Stimulated activated naive B cell treated with anti-CD40 and anti-IgM and Interleukin-4, amounts not matched to agents 10 μg/mL and 1 μg/mL and 100 μg/mL, for 72 hours (primary cell): ENCODE measurements at regions not wholly inside any gene's neighbourhood (a gene's known extent, or its start where the extent isn't known, plus 50 kb on each side); places are given as distances from the start of the nearest gene placed in this dataset.

Experiments
- ATAC-seq, 2 donors: fragments of 150-1000 bp; cut with Tn5 transposase; replicated peaks; 2 replicates each; pipeline ENCODE4 v1.10.0; 2021; ENCODE audit warnings: moderate library complexity in 1 of 2
- DNase-seq: peaks from one replicate; pipeline ENCODE4 v3.0.0; 2021
- H3K27ac Mint-ChIP-seq: one replicate; pipeline ENCODE4 v1.8.0; 2022; ENCODE audit warnings: mild to moderate bottlenecking, mixed read lengths
- H3K27me3 Mint-ChIP-seq, 2 donors: one replicate each; pipeline ENCODE4 v1.8.0; 2022; ENCODE audit warnings: mixed read lengths in 2 of 2
- H3K36me3 Mint-ChIP-seq, 2 donors: one replicate each; pipeline ENCODE4 v1.8.0; 2022; ENCODE audit warnings: mixed read lengths in 2 of 2, mild to moderate bottlenecking in 1 of 2
- H3K4me1 Mint-ChIP-seq, 2 donors: one replicate each; pipeline ENCODE4 v1.8.0; 2022; ENCODE audit warnings: mixed read lengths in 2 of 2, mild to moderate bottlenecking in 1 of 2
- H3K4me3 Mint-ChIP-seq, 2 donors: one replicate each; pipeline ENCODE4 v1.8.0; 2022; ENCODE audit warnings: mild to moderate bottlenecking in 2 of 2, mixed read lengths in 2 of 2, moderate library complexity in 1 of 2
- H3K9me3 Mint-ChIP-seq, 2 donors: one replicate each; pipeline ENCODE4 v1.8.0; 2022; ENCODE audit warnings: mixed read lengths in 2 of 2, mild to moderate bottlenecking in 1 of 2

DNA sequence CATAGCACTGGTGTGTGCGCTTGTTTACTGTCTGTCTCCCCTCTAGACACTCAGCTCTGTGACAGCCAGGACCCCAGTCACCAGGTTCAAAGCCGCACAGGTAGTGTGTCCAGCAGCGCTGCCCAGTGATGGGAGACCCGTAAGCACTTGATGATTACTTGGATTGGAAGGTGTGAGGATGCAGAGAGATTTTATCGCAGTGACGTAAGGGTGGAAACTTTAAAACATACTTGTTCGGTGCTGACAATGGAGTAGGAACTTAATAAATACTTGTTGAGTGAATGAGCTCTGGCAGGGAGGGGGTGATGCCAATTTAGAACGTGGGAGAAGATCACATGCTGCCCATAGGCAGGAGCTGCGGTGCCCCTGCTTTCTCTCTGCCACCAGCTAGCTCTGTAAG is 99.2 kb upstream of the PITX1 start:
- ATAC-seq (no peak), DNase-seq (no peak)
- no peak overlapping the region for H3K27ac Mint-ChIP-seq
- H3K4me1 Mint-ChIP-seq = no peaks in the 10 kb centered on the region
- H3K4me3 Mint-ChIP-seq = no peak overlapping the region
- peaks cover 37 to 51% of the 10 kb centered on the region in 2 donors for H3K27me3 Mint-ChIP-seq
- H3K36me3 Mint-ChIP-seq = peaks cover 0 to 3% of the 10 kb centered on the region in 2 donors
- no peaks in the 10 kb centered on the region for H3K9me3 Mint-ChIP-seq

DNA sequence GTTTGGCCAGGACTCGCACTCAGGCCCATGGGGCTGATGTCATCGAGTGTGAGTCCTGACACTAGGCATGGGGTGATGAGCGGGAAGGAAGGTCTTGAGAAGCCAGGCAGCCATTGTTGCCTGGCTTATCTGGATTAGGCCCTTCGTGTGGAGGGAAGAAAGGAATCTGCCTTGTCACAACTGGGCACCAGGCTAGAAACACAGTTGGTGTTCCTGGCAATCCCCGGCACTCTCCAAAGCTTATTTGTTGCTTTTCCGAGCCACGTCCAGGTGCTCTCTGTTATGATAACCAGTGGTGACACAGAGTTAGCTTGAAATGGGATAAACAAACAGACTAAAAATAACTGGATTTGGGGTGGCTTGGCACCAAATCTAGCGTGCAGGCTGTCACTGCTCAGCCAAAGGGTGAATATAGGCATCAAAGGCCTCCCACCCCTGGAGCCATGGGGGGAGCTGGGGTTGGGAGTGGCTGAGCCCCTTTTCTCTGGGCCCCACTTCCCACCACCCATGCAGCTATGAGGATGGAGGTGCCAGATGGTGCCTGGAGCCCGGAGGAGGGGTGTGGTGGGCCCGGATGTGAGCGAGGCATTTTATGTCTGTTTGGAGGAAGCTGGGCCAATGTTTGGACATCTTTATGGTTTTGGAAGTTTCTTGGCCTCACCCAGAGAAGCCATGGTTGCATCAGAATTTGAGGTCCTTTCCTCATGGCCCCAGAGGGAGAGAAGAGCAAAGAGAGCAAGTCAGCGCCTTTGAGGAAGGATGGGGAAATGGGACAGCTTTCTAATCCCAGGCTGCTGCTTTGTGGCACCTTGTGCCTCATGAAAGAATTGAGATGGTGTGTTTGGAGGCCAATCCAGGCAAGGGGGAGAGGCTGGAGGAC is 98.0 kb upstream of the PITX1 start:
- Mint-ChIP-seq H3K9me3 (no peaks in the 10 kb centered on the region), H3K27ac (no peak overlapping the region), H3K36me3 (peaks cover 0 to 3% of the 10 kb centered on the region in 2 donors), H3K27me3 (peaks cover 34 to 49% of the 10 kb centered on the region in 2 donors), H3K4me1 (no peaks in the 10 kb centered on the region), H3K4me3 (no peak overlapping the region)
- ATAC-seq = no peak
- no peak for DNase-seq

DNA sequence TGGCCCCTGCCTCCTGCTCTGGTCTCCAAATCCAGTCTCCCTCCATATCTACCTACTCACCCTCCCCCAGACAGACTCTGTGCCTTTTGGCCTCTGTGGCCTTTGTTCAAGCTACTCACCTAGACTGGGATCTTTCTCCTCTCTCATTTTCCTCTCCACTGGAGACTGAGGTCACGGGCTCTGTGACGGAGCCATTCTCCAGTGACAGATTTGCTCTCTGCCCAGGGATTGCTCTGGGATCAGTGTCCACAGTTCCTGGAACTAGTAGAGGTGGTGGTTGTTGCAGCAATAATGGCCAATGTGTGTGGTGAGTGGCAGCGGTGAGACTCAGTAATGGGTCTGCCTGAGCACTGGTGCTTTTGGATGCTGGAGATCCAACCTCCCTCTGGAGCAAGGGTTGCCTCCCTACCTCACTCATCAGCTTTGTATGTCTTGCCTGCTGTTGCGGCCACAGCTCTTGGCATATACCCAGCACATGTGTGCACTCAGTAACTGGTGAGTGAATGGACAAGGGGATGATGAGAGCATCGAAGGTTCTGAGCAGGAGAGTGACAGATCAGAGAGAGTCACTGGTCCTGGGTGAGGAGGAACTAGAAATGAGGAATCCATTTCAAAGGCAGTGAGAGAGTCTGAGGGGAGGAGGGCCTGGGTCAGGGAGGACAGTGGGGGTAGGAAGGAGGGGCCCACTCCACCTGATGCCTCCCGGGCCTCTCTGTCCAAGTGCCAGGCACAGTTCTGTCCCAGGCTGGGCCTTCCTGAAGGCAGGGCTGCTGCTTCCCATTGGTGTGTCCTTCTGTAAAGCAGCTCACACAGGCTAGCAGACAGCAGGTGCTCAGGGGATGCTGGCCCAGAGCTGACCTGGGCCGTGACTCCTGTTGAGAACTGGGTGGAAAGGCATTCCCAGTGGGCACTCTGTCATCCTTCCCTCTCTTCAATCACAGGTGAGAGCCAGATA is 96.5 kb upstream of the PITX1 start:
- peaks cover 0 to under 1% of the 10 kb centered on the region in 2 donors for H3K36me3 Mint-ChIP-seq
- H3K27me3 Mint-ChIP-seq = peaks cover 30 to 50% of the 10 kb centered on the region in 2 donors
- no peak for DNase-seq
- no peaks in the 10 kb centered on the region for H3K4me1 Mint-ChIP-seq
- H3K4me3 Mint-ChIP-seq = no peak overlapping the region
- no peak for ATAC-seq
- H3K27ac Mint-ChIP-seq = no peak overlapping the region
- no peaks in the 10 kb centered on the region for H3K9me3 Mint-ChIP-seq

DNA sequence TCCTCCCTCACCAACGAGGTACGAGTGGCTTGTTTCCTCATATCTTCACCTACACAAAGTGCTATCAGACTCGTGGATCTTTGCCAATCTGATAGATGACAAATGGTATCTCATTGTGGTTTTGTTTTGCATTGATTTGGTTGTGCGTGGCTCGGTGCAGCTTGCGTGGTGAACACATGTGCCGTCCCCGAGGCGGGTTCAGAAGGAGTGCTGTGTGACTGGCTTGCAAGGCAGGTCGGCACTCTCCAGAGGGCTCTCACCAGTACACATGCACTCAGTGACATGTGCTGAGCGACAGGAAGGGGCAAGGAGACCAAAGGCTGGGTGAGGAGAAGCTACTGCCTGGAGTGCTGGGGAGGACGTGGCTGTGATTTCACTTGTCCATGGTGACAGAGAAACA is 95.3 kb upstream of the PITX1 start:
- DNase-seq (no peak), ATAC-seq (no peak)
- Mint-ChIP-seq H3K9me3 (no peaks in the 10 kb centered on the region), H3K36me3 (no peaks in the 10 kb centered on the region), H3K4me3 (no peak overlapping the region), H3K27ac (no peak overlapping the region), H3K4me1 (no peaks in the 10 kb centered on the region), H3K27me3 (peaks cover 27 to 48% of the 10 kb centered on the region in 2 donors)

DNA sequence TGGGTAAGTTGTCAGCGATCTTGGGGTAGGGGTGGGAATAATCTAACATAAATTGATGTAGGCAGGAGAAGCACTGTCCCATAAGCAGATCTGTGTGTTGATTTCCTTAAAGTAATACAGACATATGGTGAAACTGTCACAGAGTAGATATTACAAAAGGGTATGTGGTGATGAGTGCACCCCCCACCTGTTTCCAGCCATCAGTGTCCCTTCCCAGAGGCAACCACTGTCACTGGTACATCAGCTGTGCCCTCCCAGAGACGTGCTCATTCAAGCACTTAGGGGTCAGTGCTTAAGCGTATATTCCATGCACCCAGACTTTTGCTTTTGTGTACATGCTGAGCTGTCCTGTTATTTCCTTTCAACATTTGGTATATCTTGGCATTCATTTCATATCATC is 94.3 kb upstream of the PITX1 start:
- Mint-ChIP-seq H3K27ac (no peak overlapping the region), H3K36me3 (no peaks in the 10 kb centered on the region), H3K4me1 (no peaks in the 10 kb centered on the region), H3K27me3 (peaks cover 20 to 47% of the 10 kb centered on the region in 2 donors), H3K9me3 (no peaks in the 10 kb centered on the region), H3K4me3 (no peak overlapping the region)
- ATAC-seq (no peak), DNase-seq (no peak)

DNA sequence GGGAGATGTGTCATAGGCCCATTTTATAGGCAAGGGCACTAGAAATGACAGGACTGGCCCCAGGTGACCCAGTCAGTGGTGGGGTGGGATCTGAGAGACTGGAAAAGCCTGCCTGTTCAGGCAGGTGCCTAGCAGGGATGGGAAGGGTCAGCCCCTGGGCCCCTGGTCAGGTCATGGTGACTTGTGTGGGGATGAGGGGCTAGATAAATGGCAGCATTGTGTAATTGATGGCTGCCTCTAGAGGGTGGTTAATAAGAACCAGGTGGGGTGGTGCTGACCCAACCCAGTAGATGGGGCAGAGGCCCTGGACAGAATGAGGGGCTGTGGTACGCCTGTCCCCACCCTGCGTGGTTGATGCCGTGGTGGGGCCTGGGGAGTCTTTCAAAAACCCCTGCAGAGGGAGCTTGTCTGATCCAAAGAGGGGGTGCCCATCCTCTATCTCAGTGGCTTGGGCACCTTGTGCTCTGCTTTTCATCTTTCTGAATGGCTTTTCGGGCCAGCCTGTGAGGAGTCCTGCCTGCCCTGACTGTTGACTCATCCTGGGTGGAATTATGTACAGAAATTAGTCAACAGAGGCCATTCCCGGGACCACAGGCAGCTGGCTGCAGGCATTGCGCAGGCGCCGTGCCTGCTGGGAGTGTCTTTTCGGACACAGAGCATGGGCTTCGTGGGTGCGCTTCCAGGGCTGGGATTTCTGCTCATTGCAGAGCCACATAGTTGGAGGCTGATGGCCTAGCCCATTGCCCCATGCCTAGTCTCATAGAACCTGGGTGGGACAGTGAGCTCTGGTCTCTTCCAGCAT is 93.6 kb upstream of the PITX1 start:
- no peak overlapping the region for H3K27ac Mint-ChIP-seq
- H3K4me3 Mint-ChIP-seq = no peak overlapping the region
- H3K36me3 Mint-ChIP-seq = no peaks in the 10 kb centered on the region
- no peaks in the 10 kb centered on the region for H3K4me1 Mint-ChIP-seq
- DNase-seq = no peak
- no peak for ATAC-seq
- H3K27me3 Mint-ChIP-seq = peaks cover 15 to 41% of the 10 kb centered on the region in 2 donors
- no peaks in the 10 kb centered on the region for H3K9me3 Mint-ChIP-seq

DNA sequence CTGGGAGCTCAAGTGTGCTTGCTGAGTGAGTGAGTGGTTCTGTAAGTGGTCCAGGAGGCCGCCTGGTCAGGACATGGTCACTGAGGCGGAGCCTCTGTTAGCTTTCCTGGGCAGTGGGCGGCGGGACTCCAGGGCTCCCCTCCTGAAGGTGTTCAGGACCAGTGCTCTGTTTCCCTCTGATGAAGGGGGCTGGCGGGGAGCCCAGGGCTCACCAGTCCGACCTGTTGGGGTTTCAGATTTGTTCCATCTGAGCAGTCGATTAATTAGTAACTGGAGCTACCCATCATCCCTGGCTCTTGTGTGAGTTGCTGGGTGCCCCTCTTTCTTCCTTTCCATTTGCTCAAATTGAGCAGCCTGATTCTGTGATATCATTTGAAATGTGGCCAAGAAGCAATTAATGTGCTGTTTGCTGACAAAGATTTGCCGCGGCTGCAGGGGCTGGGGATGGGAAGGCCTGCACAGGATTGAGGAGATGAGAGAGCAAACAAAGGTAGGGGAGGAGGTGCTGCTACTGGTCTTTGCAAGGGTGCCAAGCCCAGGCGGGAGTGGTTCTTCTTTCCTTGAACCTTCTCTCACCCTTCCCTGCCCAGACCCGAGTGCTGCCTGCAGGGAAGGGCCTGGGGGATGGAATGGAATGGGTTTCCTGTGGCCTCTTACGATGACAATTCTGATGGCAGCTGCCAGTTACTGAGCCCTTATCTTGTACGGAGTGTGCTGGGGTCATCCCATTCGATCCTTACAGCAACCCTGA is 92.8 kb upstream of the PITX1 start:
- no peak overlapping the region for H3K27ac Mint-ChIP-seq

DNA sequence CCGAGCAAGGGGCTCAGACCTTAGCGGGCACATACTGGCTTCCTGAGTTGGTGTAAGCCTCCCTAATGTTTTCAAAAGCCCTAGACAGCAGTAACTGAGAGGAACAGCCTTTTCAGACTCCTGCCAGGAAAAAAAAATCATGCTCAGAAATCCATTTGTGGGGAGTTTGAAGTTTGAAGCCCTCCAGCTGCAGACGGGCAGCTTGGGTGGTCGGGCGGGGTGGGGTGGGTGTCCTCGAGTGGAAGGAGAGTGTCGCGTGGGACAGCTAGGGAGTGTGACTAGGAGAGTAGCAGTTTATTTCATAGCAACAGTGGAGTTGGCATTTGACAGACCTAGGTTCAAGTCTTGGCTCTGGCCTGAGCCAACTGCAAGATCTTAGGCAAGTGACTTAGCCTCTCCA is 90.7 kb upstream of the PITX1 start:
- no peaks in the 10 kb centered on the region for H3K36me3 Mint-ChIP-seq
- DNase-seq = no peak
- peaks cover 9 to 42% of the 10 kb centered on the region in 2 donors for H3K27me3 Mint-ChIP-seq
- H3K9me3 Mint-ChIP-seq = no peaks in the 10 kb centered on the region
- H3K27ac Mint-ChIP-seq = no peak overlapping the region
- no peaks in the 10 kb centered on the region for H3K4me1 Mint-ChIP-seq
- no peak for ATAC-seq
- H3K4me3 Mint-ChIP-seq = no peak overlapping the region

More for the DNA sequence above, 92.8 kb upstream of the PITX1 start:
- no peak overlapping the region for H3K4me3 Mint-ChIP-seq
- H3K4me1 Mint-ChIP-seq = no peaks in the 10 kb centered on the region
- no peaks in the 10 kb centered on the region for H3K36me3 Mint-ChIP-seq
- DNase-seq (no peak), ATAC-seq (no peak)
- H3K9me3 Mint-ChIP-seq = no peaks in the 10 kb centered on the region
- H3K27me3 Mint-ChIP-seq = peaks cover 13 to 40% of the 10 kb centered on the region in 2 donors

DNA sequence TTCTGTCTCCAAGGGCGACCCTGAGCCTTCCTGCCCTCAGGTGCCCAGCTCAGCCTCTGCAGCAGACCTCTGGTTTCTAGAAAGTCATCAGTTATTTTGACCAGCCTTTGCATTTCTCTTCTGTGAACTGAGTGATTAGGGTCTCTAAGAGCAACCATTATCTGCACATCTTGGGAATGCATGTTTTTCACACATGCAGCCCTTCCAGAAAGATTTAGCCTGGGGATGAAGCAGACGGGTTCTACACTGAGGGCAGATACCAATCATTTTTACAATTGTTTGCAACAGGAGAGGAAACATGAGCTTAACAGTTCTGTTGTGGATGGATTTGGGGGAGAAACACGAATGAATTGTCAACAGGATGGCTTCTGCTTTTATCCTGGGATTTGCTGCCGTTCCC is 90.1 kb upstream of the PITX1 start:
- Mint-ChIP-seq H3K27me3 (peaks cover 6 to 42% of the 10 kb centered on the region in 2 donors), H3K36me3 (no peaks in the 10 kb centered on the region), H3K4me1 (no peaks in the 10 kb centered on the region), H3K4me3 (no peak overlapping the region), H3K9me3 (no peaks in the 10 kb centered on the region), H3K27ac (no peak overlapping the region)
- no peak for ATAC-seq
- DNase-seq = no peak

DNA sequence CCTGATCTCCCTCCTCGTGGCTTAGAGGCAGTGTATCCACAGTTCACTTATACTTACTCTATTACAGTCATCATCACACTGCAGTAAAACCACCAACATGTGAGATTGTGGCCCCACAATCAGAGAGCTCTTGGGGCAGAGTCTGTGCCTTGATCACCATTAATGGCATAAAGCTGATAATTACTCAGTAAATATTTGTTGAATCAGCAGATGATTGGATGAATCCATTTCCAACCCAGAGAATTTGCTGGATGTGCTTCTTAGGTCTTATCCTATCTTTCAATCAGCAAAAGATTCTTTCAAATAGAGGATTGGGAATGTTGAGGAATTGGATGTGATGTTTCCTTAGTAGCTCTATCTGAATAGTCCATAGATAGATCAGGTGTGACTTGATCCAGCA is 88.8 kb upstream of the PITX1 start:
- ATAC-seq (no peak), DNase-seq (no peak)
- peaks cover 4 to 42% of the 10 kb centered on the region in 2 donors for H3K27me3 Mint-ChIP-seq
- H3K36me3 Mint-ChIP-seq = no peaks in the 10 kb centered on the region
- H3K4me3 Mint-ChIP-seq = no peak overlapping the region
- H3K27ac Mint-ChIP-seq = no peak overlapping the region
- H3K9me3 Mint-ChIP-seq = no peaks in the 10 kb centered on the region
- H3K4me1 Mint-ChIP-seq = no peaks in the 10 kb centered on the region

DNA sequence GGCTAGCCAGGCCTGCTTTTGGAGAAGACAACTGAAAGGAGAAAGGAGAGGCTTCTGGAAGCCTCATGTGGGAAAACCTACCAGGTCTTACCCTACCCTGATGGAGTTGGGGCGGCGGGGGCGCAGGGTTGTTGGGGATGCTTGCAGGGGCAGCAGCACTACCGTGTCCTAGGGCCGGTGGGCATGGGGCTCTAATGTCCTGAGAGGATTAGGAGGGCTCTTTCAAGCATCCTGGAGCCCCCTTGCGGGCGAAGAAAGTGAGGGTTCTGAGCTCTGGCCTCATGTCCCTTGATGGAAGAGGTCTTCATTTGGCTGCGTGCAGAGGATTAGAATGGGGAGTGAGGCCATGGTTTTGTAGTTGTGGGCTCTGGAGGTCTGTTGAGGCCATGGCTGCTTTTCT is 86.9 kb upstream of the PITX1 start:
- Mint-ChIP-seq H3K36me3 (no peaks in the 10 kb centered on the region), H3K9me3 (no peaks in the 10 kb centered on the region), H3K4me3 (no peak overlapping the region), H3K27ac (no peak overlapping the region), H3K27me3 (peaks cover 0 to 27% of the 10 kb centered on the region in 2 donors), H3K4me1 (no peaks in the 10 kb centered on the region)
- ATAC-seq = no peak
- no peak for DNase-seq

DNA sequence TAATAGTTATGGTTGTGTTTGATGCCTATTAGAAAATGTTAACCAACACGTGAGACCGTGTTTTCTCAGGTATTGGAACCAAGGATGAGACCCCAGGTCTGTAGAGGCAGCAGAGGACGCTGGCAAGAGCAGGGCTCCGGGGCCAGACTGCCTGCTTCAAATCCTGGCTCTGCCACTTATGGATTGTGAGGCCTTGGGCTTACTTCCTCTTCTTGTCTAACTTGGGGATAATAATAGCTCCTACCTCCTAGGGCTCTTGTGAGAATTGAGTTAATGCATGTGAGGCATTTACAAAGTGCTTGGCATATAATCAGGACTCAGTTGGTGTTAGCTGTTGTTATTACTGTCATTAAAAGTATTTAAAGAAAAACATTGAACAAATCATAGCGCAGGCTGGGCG is 85.5 kb upstream of the PITX1 start:
- no peak overlapping the region for H3K4me3 Mint-ChIP-seq
- H3K36me3 Mint-ChIP-seq = no peaks in the 10 kb centered on the region
- no peaks in the 10 kb centered on the region for H3K9me3 Mint-ChIP-seq
- no peak overlapping the region for H3K27ac Mint-ChIP-seq
- H3K27me3 Mint-ChIP-seq = peaks cover 0 to 22% of the 10 kb centered on the region in 2 donors
- ATAC-seq (no peak), DNase-seq (no peak)
- no peaks in the 10 kb centered on the region for H3K4me1 Mint-ChIP-seq

DNA sequence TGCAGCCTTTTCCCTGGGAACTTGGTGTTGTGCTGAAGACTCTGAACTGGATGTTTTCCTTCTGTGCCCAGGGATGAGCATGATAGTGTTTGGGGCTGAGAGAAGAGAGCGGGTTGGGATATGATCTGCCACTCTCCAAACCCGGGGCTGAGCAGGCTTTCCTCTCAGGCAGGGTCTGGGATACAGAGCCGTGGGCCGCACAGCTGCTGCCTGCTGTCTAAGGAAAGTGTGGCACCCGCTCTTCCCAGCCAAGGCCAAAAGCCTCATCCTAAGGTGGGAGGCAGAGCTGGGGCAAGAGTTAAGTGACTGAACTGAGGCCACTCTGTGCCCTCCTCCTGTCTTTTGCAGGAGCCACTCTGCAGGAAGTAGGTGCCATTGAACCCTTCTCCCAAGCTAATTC is 83.6 kb upstream of the PITX1 start:
- no peak for ATAC-seq
- Mint-ChIP-seq H3K9me3 (no peaks in the 10 kb centered on the region), H3K4me1 (no peaks in the 10 kb centered on the region), H3K27ac (no peak overlapping the region), H3K4me3 (no peak overlapping the region), H3K36me3 (no peaks in the 10 kb centered on the region), H3K27me3 (peaks cover 0 to 16% of the 10 kb centered on the region in 2 donors)
- DNase-seq = no peak
